ENCODE measurements at regions not wholly inside any gene's neighbourhood (a gene's known extent, or its start where the extent isn't known, plus 50 kb on each side); places are given as distances from the start of the nearest gene placed in this dataset.

GRCh38 chr9:38234479-38235170, 157.9 kb upstream of the ALDH1B1 start:
- H3K4me3 ChIP-seq (ENCODE audit: low read depth in 1 of 3, low read length in 3 of 3), result no peak overlapping the region
- DNase-seq (ENCODE audit: low spot score), result peak; percentile 12
- 70% methylated on average over 5 of the region's 5 CpGs for WGBS
- H3K27ac ChIP-seq (ENCODE audit: low read depth in 1 of 2, low read length in 2 of 2), result no peak overlapping the region
- TF ChIP-seq MAX (IDR thresholded peaks at IDR 0.05) (no peak), FOXA1 (IDR thresholded peaks at IDR 0.05) (no peak), ZBTB33 (IDR thresholded peaks at IDR 0.05) (no peak), TAF1 (conservative IDR thresholded peaks at IDR 0.05) (no peak), HNF4G (IDR thresholded peaks at IDR 0.05) (no peak), NR2F2 (IDR thresholded peaks at IDR 0.05) (no peak), EGR1 (IDR thresholded peaks at IDR 0.05; ENCODE audit: low read depth in 2 of 2) (no peak), SP1 (IDR thresholded peaks at IDR 0.05) (no peak), YY1 (IDR thresholded peaks at IDR 0.05) (no peak), JUND (IDR thresholded peaks at IDR 0.05) (no peak), FOXA2 (IDR thresholded peaks at IDR 0.05) (no peak), RAD21 (IDR thresholded peaks at IDR 0.05) (no peak)
- TF ChIP-seq, protein P1, sequence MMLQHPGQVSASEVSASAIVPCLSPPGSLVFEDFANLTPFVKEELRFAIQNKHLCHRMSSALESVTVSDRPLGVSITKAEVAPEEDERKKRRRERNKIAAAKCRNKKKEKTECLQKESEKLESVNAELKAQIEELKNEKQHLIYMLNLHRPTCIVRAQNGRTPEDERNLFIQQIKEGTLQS (IDR thresholded peaks at IDR 0.05), result no peak
- TF ChIP-seq, protein P2, sequence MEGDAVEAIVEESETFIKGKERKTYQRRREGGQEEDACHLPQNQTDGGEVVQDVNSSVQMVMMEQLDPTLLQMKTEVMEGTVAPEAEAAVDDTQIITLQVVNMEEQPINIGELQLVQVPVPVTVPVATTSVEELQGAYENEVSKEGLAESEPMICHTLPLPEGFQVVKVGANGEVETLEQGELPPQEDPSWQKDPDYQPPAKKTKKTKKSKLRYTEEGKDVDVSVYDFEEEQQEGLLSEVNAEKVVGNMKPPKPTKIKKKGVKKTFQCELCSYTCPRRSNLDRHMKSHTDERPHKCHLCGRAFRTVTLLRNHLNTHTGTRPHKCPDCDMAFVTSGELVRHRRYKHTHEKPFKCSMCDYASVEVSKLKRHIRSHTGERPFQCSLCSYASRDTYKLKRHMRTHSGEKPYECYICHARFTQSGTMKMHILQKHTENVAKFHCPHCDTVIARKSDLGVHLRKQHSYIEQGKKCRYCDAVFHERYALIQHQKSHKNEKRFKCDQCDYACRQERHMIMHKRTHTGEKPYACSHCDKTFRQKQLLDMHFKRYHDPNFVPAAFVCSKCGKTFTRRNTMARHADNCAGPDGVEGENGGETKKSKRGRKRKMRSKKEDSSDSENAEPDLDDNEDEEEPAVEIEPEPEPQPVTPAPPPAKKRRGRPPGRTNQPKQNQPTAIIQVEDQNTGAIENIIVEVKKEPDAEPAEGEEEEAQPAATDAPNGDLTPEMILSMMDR (IDR thresholded peaks at IDR 0.05; ENCODE audit: low read depth, low read length, missing input control), result no peak
- TF ChIP-seq, protein P3, sequence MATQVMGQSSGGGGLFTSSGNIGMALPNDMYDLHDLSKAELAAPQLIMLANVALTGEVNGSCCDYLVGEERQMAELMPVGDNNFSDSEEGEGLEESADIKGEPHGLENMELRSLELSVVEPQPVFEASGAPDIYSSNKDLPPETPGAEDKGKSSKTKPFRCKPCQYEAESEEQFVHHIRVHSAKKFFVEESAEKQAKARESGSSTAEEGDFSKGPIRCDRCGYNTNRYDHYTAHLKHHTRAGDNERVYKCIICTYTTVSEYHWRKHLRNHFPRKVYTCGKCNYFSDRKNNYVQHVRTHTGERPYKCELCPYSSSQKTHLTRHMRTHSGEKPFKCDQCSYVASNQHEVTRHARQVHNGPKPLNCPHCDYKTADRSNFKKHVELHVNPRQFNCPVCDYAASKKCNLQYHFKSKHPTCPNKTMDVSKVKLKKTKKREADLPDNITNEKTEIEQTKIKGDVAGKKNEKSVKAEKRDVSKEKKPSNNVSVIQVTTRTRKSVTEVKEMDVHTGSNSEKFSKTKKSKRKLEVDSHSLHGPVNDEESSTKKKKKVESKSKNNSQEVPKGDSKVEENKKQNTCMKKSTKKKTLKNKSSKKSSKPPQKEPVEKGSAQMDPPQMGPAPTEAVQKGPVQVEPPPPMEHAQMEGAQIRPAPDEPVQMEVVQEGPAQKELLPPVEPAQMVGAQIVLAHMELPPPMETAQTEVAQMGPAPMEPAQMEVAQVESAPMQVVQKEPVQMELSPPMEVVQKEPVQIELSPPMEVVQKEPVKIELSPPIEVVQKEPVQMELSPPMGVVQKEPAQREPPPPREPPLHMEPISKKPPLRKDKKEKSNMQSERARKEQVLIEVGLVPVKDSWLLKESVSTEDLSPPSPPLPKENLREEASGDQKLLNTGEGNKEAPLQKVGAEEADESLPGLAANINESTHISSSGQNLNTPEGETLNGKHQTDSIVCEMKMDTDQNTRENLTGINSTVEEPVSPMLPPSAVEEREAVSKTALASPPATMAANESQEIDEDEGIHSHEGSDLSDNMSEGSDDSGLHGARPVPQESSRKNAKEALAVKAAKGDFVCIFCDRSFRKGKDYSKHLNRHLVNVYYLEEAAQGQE (IDR thresholded peaks at IDR 0.05), result no peak
- no peaks in the 10 kb centered on the region for H3K4me1 ChIP-seq (ENCODE audit: control insufficient read depth in 4 of 4, insufficient read depth in 4 of 4, low read length in 3 of 4)
- no peaks in the 10 kb centered on the region for H3K27me3 ChIP-seq (ENCODE audit: control insufficient read depth in 4 of 4, insufficient read depth in 4 of 4, low read length in 3 of 4)
- no peaks in the 10 kb centered on the region for H3K36me3 ChIP-seq (ENCODE audit: control insufficient read depth in 4 of 4, insufficient read depth in 3 of 4, low read depth in 1 of 4, low read length in 3 of 4)
- no peak overlapping the region for H3K9ac ChIP-seq (ENCODE audit: low read depth in 1 of 2, low read length in 2 of 2)
- no peaks in the 10 kb centered on the region for H3K9me3 ChIP-seq (ENCODE audit: control insufficient read depth in 4 of 4, low read length in 3 of 4)

- TF ChIP-seq EGR1 (IDR thresholded peaks at IDR 0.05; ENCODE audit: low read depth in 2 of 2) (no peak), GABPA (IDR thresholded peaks at IDR 0.05 in 1 of 2, conservative IDR thresholded peaks at IDR 0.05 in 1 of 2) (no peak), TAF1 (conservative IDR thresholded peaks at IDR 0.05) (no peak), FOXA1 (IDR thresholded peaks at IDR 0.05) (no peak), YY1 (IDR thresholded peaks at IDR 0.05) (no peak), RAD21 (IDR thresholded peaks at IDR 0.05) (no peak), JUND (IDR thresholded peaks at IDR 0.05) (no peak)
- TF ChIP-seq, protein P2 (IDR thresholded peaks at IDR 0.05; ENCODE audit: low read depth, low read length, missing input control), result no peak
- no peak overlapping the region for H3K27ac ChIP-seq (ENCODE audit: low read depth in 1 of 2, low read length in 2 of 2)
- no peak overlapping the region for H3K4me3 ChIP-seq (ENCODE audit: low read depth in 1 of 3, low read length in 3 of 3)
- H3K36me3 ChIP-seq (ENCODE audit: control insufficient read depth in 4 of 4, insufficient read depth in 3 of 4, low read depth in 1 of 4, low read length in 3 of 4), result no peaks in the 10 kb centered on the region
- DNase-seq (ENCODE audit: low spot score), result peak; percentile 10
- 96% methylated on average over 9 of the region's 9 CpGs for WGBS
- no peaks in the 10 kb centered on the region for H3K9me3 ChIP-seq (ENCODE audit: control insufficient read depth in 4 of 4, low read length in 3 of 4)
- H3K9ac ChIP-seq (ENCODE audit: low read depth in 1 of 2, low read length in 2 of 2), result no peak overlapping the region
- no peaks in the 10 kb centered on the region for H3K4me1 ChIP-seq (ENCODE audit: control insufficient read depth in 4 of 4, insufficient read depth in 4 of 4, low read length in 3 of 4)
- H3K27me3 ChIP-seq (ENCODE audit: control insufficient read depth in 4 of 4, insufficient read depth in 4 of 4, low read length in 3 of 4), result no peaks in the 10 kb centered on the region
Measured at GRCh38 chr9:38233796-38234355, 158.6 kb upstream of the ALDH1B1 start.

All from liver (tissue), 8 donors.